ENCODE measurements at regions not wholly inside any gene's neighbourhood (a gene's known extent, or its start where the extent isn't known, plus 50 kb on each side); places are given as distances from the start of the nearest gene placed in this dataset.

DNA sequence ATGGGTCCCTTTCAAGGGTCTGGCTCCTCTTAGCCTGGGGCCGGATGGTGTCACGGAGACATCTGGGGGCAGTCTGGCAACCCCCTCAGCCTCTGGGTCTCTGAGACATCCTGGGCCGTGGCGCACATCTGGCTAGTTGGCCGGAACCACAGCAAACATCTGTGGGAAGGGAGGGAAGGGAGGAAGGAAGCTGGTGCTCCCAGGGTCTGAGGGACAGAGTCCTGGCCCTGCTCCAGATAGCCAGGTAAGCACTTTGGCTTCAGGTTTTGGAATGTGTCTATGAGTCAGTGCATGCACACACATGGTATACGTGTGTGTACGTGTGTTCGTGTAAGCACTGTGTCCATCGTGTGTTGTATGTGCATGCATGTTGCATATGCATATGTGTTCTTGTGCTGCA lies 225.1 kb downstream of the MN1 start:
- TF ChIP-seq POLR2AphosphoS5 (IDR thresholded peaks at IDR 0.05; ENCODE audit: low read depth, low read length), result no peak
- no peak for TF ChIP-seq TAF1 (IDR thresholded peaks at IDR 0.05; ENCODE audit: borderline replicate concordance, insufficient read depth, low read length)
- TF ChIP-seq, protein P1, sequence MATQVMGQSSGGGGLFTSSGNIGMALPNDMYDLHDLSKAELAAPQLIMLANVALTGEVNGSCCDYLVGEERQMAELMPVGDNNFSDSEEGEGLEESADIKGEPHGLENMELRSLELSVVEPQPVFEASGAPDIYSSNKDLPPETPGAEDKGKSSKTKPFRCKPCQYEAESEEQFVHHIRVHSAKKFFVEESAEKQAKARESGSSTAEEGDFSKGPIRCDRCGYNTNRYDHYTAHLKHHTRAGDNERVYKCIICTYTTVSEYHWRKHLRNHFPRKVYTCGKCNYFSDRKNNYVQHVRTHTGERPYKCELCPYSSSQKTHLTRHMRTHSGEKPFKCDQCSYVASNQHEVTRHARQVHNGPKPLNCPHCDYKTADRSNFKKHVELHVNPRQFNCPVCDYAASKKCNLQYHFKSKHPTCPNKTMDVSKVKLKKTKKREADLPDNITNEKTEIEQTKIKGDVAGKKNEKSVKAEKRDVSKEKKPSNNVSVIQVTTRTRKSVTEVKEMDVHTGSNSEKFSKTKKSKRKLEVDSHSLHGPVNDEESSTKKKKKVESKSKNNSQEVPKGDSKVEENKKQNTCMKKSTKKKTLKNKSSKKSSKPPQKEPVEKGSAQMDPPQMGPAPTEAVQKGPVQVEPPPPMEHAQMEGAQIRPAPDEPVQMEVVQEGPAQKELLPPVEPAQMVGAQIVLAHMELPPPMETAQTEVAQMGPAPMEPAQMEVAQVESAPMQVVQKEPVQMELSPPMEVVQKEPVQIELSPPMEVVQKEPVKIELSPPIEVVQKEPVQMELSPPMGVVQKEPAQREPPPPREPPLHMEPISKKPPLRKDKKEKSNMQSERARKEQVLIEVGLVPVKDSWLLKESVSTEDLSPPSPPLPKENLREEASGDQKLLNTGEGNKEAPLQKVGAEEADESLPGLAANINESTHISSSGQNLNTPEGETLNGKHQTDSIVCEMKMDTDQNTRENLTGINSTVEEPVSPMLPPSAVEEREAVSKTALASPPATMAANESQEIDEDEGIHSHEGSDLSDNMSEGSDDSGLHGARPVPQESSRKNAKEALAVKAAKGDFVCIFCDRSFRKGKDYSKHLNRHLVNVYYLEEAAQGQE (IDR thresholded peaks at IDR 0.05; ENCODE audit: insufficient read depth in 1 of 2, low read depth in 2 of 2, low read length in 2 of 2), result no peak
- TF ChIP-seq SIN3A (IDR thresholded peaks at IDR 0.05; ENCODE audit: borderline replicate concordance, insufficient read depth, low read length), result no peak
- peak; percentile 88 for TF ChIP-seq FOXP2 (optimal IDR thresholded peaks at IDR 0.05; ENCODE audit: borderline replicate concordance, extremely low read depth, extremely low read length, insufficient read depth)

Data from PFSK-1 (cell line).